ENCODE measurements at regions not wholly inside any gene's neighbourhood (a gene's known extent, or its start where the extent isn't known, plus 50 kb on each side); places are given as distances from the start of the nearest gene placed in this dataset.
A peak's percentile ranks its signal among the peaks of the same experiment; 100 is the strongest.

DNA sequence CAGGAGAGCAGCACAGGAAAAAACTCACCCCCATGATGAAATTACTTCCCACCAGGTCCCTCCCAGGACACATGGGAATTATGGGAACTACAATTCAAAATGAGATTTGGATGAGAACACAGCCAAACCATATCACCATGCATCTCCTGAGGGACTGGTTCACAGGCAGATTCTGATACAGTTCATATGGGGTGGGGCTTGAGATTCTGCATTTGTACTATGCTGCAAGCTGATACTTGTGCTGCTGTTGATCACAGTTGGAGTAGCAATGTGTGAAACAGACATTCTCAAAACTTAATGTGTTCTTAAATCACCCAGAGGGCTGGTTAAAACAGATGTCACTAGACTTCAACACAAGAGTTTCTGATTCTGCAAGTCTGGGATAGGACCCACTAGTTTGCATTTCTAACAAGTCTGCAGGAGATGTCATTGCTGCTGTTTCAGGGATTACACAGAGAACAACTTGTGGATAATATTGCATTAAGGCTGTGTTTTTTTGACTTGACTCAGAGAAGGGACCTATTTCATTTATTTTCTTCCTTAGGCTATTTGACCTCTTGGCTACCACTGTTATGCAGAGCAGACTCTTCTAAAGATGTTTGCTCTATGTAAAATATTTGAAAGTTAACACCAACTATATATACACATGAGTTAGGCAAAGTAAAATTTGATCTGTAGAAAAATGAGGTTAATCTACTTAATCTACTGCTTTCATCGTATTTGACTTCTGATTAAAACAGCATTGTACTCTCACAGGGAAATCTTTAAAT lies 194.2 kb upstream of the CNTN3 start:
- no peak overlapping the region for H3K4me3 ChIP-seq (ENCODE audit: low read length)
- DNase-seq (ENCODE audit: low read depth): peak; percentile 1
- TF ChIP-seq, protein P1, sequence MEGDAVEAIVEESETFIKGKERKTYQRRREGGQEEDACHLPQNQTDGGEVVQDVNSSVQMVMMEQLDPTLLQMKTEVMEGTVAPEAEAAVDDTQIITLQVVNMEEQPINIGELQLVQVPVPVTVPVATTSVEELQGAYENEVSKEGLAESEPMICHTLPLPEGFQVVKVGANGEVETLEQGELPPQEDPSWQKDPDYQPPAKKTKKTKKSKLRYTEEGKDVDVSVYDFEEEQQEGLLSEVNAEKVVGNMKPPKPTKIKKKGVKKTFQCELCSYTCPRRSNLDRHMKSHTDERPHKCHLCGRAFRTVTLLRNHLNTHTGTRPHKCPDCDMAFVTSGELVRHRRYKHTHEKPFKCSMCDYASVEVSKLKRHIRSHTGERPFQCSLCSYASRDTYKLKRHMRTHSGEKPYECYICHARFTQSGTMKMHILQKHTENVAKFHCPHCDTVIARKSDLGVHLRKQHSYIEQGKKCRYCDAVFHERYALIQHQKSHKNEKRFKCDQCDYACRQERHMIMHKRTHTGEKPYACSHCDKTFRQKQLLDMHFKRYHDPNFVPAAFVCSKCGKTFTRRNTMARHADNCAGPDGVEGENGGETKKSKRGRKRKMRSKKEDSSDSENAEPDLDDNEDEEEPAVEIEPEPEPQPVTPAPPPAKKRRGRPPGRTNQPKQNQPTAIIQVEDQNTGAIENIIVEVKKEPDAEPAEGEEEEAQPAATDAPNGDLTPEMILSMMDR (IDR thresholded peaks at IDR 0.05; ENCODE audit: insufficient read depth, low read depth, low read length, missing control alignments): no peak

DNA sequence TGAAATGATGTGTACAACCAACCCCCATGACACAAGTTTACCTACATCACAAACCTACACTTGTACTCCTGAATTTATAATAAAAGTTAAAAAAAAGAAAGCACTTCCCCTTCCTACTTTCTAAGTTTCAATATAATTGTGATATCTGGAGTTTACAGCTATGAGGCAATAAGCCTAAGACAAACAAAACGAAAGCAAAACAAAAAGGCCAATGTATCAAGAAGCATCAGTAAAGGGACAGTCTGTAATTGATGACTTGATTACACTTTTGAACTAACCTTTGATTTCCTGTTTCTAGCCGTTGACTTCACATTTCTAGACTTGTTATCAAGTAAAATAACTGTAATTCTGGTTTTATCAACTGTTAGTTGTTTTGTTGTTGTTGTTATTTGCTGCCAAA lies 187.5 kb upstream of the CNTN3 start:
- TF ChIP-seq, protein P1 (IDR thresholded peaks at IDR 0.05; ENCODE audit: insufficient read depth, low read depth, low read length, missing control alignments): no peak
- DNase-seq (ENCODE audit: low read depth): no peak
- no peak overlapping the region for H3K4me3 ChIP-seq (ENCODE audit: low read length)

DNA sequence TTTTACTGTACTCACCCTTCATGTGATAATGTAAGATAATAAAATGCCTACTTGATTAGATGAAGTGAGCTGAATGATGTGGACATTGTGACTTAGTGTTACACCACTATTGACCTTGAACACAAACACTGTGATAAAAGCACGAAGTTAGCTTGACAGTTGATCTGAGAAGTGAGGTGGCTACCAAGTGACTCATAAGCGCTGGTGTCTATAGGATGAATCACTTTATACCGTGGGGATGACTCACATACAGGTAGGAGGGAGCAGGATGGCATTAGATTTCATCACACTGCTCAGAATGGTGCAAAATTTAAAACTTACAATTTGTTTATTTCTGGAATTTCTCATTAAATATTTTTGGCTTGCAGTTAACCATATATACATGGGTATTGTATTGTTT lies 174.7 kb upstream of the CNTN3 start:
- TF ChIP-seq, protein P1 (IDR thresholded peaks at IDR 0.05; ENCODE audit: insufficient read depth, low read depth, low read length, missing control alignments): no peak
- DNase-seq (ENCODE audit: low read depth): peak; percentile 83
- H3K4me3 ChIP-seq (ENCODE audit: low read length): no peak overlapping the region

DNA sequence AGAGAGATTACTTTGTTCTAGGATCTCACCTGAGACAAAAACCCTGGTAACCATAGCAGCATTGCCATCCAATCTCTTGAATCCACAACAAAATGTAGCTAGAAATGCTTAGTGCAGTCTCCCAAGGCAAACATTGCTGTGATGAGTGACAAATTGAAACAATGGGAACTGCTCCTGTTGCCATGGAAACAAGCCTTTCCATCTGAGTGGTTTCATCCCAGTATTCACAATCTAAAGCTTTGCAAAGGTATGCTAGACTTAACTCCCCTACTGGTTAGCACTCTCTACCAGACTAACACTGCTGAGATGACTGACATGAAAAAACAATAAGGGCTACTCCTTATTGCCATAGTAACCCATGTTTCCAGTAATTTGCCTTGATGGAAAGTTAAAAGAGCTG lies 172.6 kb upstream of the CNTN3 start:
- H3K4me3 ChIP-seq (ENCODE audit: low read length): no peak overlapping the region
- DNase-seq (ENCODE audit: low read depth): no peak

DNA sequence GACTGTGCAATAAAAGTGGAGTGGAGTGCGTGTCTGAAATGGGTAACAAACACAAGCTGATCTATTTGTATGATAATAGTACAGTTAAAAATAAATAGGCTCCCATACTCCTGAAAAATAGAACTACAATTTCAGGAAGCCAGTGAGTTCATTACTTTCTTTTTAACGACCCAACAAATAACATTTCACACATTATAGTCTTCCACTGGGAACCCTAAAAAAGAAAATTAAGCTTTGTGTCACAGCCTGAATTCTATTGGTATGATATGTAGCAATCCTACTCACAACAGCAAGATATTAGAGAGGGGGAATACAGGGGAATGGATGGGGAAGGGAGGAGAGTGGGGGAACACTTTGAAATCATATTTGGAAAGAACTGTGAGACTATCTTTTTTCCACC lies 156.9 kb upstream of the CNTN3 start:
- TF ChIP-seq, protein P1 (IDR thresholded peaks at IDR 0.05; ENCODE audit: insufficient read depth, low read depth, low read length, missing control alignments): no peak
- H3K4me3 ChIP-seq (ENCODE audit: low read length): no peak overlapping the region
- DNase-seq (ENCODE audit: low read depth): no peak

More for the DNA sequence above, 172.6 kb upstream of the CNTN3 start:
- TF ChIP-seq, protein P1 (IDR thresholded peaks at IDR 0.05; ENCODE audit: insufficient read depth, low read depth, low read length, missing control alignments): no peak

DNA sequence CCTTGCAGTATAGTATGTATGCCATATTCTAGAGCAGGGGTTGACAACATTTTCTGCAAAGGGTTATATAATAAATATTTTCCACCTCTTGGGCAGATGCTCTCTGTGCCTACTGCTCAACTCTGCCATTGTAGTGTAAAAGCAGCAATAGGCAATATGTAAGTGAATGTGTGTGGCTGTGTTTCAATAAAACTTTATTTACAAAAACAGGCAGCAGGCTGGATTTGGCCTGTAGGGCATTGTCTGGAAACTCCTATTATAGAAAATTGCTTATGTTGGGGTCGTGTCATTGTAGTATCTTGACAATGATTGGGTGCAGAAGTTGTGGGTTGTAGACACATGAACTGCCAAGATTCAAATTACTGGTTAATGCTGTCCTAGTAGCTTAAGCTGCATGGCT lies 153.6 kb upstream of the CNTN3 start:
- no peak overlapping the region for H3K4me3 ChIP-seq (ENCODE audit: low read length)
- no peak for DNase-seq (ENCODE audit: low read depth)
- TF ChIP-seq, protein P1 (IDR thresholded peaks at IDR 0.05; ENCODE audit: insufficient read depth, low read depth, low read length, missing control alignments): no peak

DNA sequence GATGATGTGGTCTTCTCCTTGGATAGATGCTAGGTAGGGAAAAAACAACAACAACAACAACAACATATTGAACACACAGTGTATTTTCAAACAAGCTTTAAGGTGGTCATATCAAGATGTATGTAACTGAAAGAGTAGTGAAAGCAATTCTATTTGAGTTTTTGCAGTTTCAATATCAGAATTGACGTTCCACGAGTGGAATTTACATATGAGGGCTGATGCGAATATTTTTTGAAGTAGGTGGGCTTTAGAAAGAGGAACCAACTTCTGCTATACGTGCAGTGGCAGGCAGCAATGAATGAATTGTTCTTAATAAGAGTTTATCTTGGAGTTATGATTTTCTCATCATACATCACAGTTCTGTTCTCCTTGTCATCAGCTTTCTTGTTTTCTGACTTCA lies 151.9 kb upstream of the CNTN3 start:
- H3K4me3 ChIP-seq (ENCODE audit: low read length): no peak overlapping the region
- TF ChIP-seq, protein P1 (IDR thresholded peaks at IDR 0.05; ENCODE audit: insufficient read depth, low read depth, low read length, missing control alignments): no peak
- no peak for DNase-seq (ENCODE audit: low read depth)

Measured in epithelial cell of esophagus (primary cell).